GM12872 (cell line): ENCODE measurements at regions not wholly inside any gene's neighbourhood (a gene's known extent, or its start where the extent isn't known, plus 50 kb on each side); places are given as distances from the start of the nearest gene placed in this dataset.

Source experiments
- CTCF ChIP-seq: IDR thresholded peaks from 3 replicates; pipeline ENCODE4 v1.5.1; 2011; ENCODE audit warnings: low read depth, mild to moderate bottlenecking, low read length, moderate library complexity; ENCODE audit not compliant: insufficient read depth

GRCh38 chr4:164529486-164529885, 224.4 kb upstream of the SMIM31 start:
- no peak for TF ChIP-seq CTCF

GRCh38 chr4:164531336-164531735, 222.6 kb upstream of the SMIM31 start:
- no peak for TF ChIP-seq CTCF

GRCh38 chr4:164536814-164537213, 217.1 kb upstream of the SMIM31 start:
- no peak for TF ChIP-seq CTCF

- no peak for TF ChIP-seq CTCF
Measured at GRCh38 chr4:164538097-164538496, 215.8 kb upstream of the SMIM31 start.

GRCh38 chr4:164540987-164541386, 212.9 kb upstream of the SMIM31 start:
- TF ChIP-seq CTCF = no peak

GRCh38 chr4:164542431-164542830, 211.5 kb upstream of the SMIM31 start:
- no peak for TF ChIP-seq CTCF

GRCh38 chr4:164550989-164551712, 202.8 kb upstream of the SMIM31 start:
- no peak for TF ChIP-seq CTCF
